Neuronal stem cell (in vitro differentiated cells): ENCODE measurements at regions not wholly inside any gene's neighbourhood (a gene's known extent, or its start where the extent isn't known, plus 50 kb on each side); places are given as distances from the start of the nearest gene placed in this dataset.

Experiments
- DNase-seq: peaks from one replicate; pipeline ENCODE4 v3.0.0-alpha.2; 2013; ENCODE audit warnings: low spot score
- H2AFZ ChIP-seq: one replicate; pipeline ENCODE4 v1.6.1; 2013; ENCODE audit warnings: mild to moderate bottlenecking, low read length, inconsistent platforms
- H2AK5ac ChIP-seq: 2 replicates; pipeline ENCODE4 v1.6.1; 2013; ENCODE audit warnings: low read depth, mild to moderate bottlenecking, inconsistent platforms, low read length, moderate library complexity, mixed read lengths
- H2BK120ac ChIP-seq: 2 replicates; pipeline ENCODE4 v1.6.1; 2013; ENCODE audit warnings: low read depth, mild to moderate bottlenecking, inconsistent platforms, low read length, moderate library complexity, mixed read lengths
- H2BK12ac ChIP-seq: one replicate; pipeline ENCODE4 v1.6.1; 2013; ENCODE audit warnings: low read length, inconsistent platforms
- H2BK15ac ChIP-seq: 2 replicates; pipeline ENCODE4 v1.6.1; 2013; ENCODE audit warnings: mild to moderate bottlenecking, low read length, inconsistent platforms, mixed read lengths
- H2BK5ac ChIP-seq: one replicate; pipeline ENCODE4 v1.6.1; 2013; ENCODE audit warnings: inconsistent platforms, mild to moderate bottlenecking, low read length, moderate library complexity
- H3K14ac ChIP-seq: one replicate; pipeline ENCODE4 v1.6.1; 2013; ENCODE audit warnings: low read length, inconsistent platforms
- H3K18ac ChIP-seq: 2 replicates; pipeline ENCODE4 v1.6.1; 2013; ENCODE audit warnings: low read length, inconsistent platforms
- H3K23ac ChIP-seq: 2 replicates; pipeline ENCODE4 v1.6.1; 2013; ENCODE audit warnings: low read depth, mild to moderate bottlenecking, mixed read lengths, low read length, inconsistent platforms; ENCODE audit not compliant: poor library complexity
- H3K27ac ChIP-seq: replicated peaks from 3 replicates; pipeline ENCODE4 v1.5.1; 2013; ENCODE audit warnings: low read length, inconsistent platforms
- H3K27me3 ChIP-seq, 3 experiments: 2 replicates each; pipeline ENCODE4 v1.6.1; 2013; ENCODE audit warnings: low read length in 3 of 3, mild to moderate bottlenecking in 2 of 3, inconsistent platforms in 1 of 3, low read depth in 1 of 3, mixed read lengths in 1 of 3, moderate library complexity in 1 of 3; ENCODE audit not compliant: control insufficient read depth in 3 of 3, insufficient read depth in 3 of 3
- H3K36me3 ChIP-seq, 2 donors: replicated peaks in 1 of 2; 2 replicates each; pipeline ENCODE4 v1.6.1; 2013; ENCODE audit warnings: low read length in 2 of 2; ENCODE audit not compliant: control insufficient read depth in 2 of 2, insufficient read depth in 2 of 2
- H3K4ac ChIP-seq: 2 replicates; pipeline ENCODE4 v1.6.1; 2013; ENCODE audit warnings: inconsistent platforms, mild to moderate bottlenecking, low read length, moderate library complexity
- H3K4me1 ChIP-seq, 2 donors: 1 replicate in 1 of 2; 2 replicates in 1 of 2; pipeline ENCODE4 v1.6.1; 2013; ENCODE audit warnings: low read length in 2 of 2, low read depth in 1 of 2; ENCODE audit not compliant: control insufficient read depth in 2 of 2, insufficient read depth in 1 of 2
- H3K4me2 ChIP-seq: one replicate; pipeline ENCODE4 v1.6.1; 2013; ENCODE audit warnings: mild to moderate bottlenecking, low read length, inconsistent platforms; ENCODE audit not compliant: insufficient read depth, poor library complexity, severe bottlenecking
- H3K4me3 ChIP-seq, 2 donors: 2 replicates each; pipeline ENCODE4 v1.5.1; 2013; ENCODE audit warnings: low read length in 2 of 2, mild to moderate bottlenecking in 2 of 2, inconsistent platforms in 1 of 2, moderate library complexity in 1 of 2
- H3K79me1 ChIP-seq: one replicate; pipeline ENCODE4 v1.6.1; 2013; ENCODE audit warnings: low read depth, mild to moderate bottlenecking, inconsistent platforms, low read length, moderate library complexity
- H3K9ac ChIP-seq: one replicate; pipeline ENCODE4 v1.6.1; 2013; ENCODE audit warnings: mild to moderate bottlenecking, low read depth, low read length, inconsistent platforms; ENCODE audit not compliant: poor library complexity
- H3K9me3 ChIP-seq, 2 donors: replicated peaks in 1 of 2; 2 replicates each; pipeline versions ENCODE3 to v1.6.1; 2013; ENCODE audit warnings: low read length in 2 of 2, mild to moderate bottlenecking in 2 of 2, inconsistent platforms in 1 of 2, low read depth in 1 of 2, mixed read lengths in 1 of 2, moderate library complexity in 1 of 2; ENCODE audit not compliant: control insufficient read depth in 2 of 2, insufficient read depth in 1 of 2
- H4K8ac ChIP-seq: one replicate; pipeline ENCODE4 v1.6.1; 2013; ENCODE audit warnings: low read depth, mild to moderate bottlenecking, inconsistent platforms, low read length, moderate library complexity
- H4K91ac ChIP-seq: one replicate; pipeline ENCODE4 v1.6.1; 2013; ENCODE audit warnings: low read length, low read depth, mild to moderate bottlenecking, inconsistent platforms; ENCODE audit not compliant: poor library complexity
- WGBS, 2 donors: extraction: QIAGEN DNeasy Blood & Tissue Kit; methylation state at CpG; one replicate each; pipeline ENCODE4 v1.1.7; 2013; ENCODE audit warnings: missing lambda C conversion rate in 2 of 2, mixed read lengths in 1 of 2; ENCODE audit not compliant: insufficient read length in 2 of 2, insufficient replicate concordance in 1 of 2; ENCODE audit errors: extremely low coverage in 2 of 2; 5-methylcytosine and 5-hydroxymethylcytosine counted together

GRCh38 chr2:183214680-183215079, 90.4 kb downstream of the NUP35 start:
- peaks cover 0 to 4% of the 10 kb centered on the region in 2 donors for H3K9me3 ChIP-seq
- no peaks in the 10 kb centered on the region for H3K79me1 ChIP-seq
- no peak overlapping the region for H2BK12ac ChIP-seq
- no peak overlapping the region for H2AFZ ChIP-seq
- H3K27ac ChIP-seq = no peak overlapping the region
- H3K18ac ChIP-seq = no peak overlapping the region
- no peak overlapping the region for H3K9ac ChIP-seq
- H3K36me3 ChIP-seq = no peaks in the 10 kb centered on the region
- no peaks in the 10 kb centered on the region for H3K27me3 ChIP-seq
- no peak overlapping the region for H2BK120ac ChIP-seq
- WGBS, 2 donors = no CpG with 5 or more reads among the region's 2 CpGs
- no peak overlapping the region for H2BK15ac ChIP-seq
- no peak overlapping the region for H3K4me3 ChIP-seq
- no peak overlapping the region for H3K14ac ChIP-seq
- H3K4me2 ChIP-seq = no peak overlapping the region
- no peak overlapping the region for H3K23ac ChIP-seq
- H3K4me1 ChIP-seq = no peaks in the 10 kb centered on the region
- H2BK5ac ChIP-seq = no peak overlapping the region
- no peak overlapping the region for H3K4ac ChIP-seq
- no peak overlapping the region for H4K8ac ChIP-seq
- H4K91ac ChIP-seq = no peak overlapping the region
- DNase-seq = no peak
- H2AK5ac ChIP-seq = no peak overlapping the region

- DNase-seq = no peak
- H3K18ac ChIP-seq = no peak overlapping the region
- no CpG with 5 or more reads among the region's 1 CpG for WGBS, 2 donors
- no peak overlapping the region for H3K23ac ChIP-seq
- no peak overlapping the region for H3K4me2 ChIP-seq
- no peak overlapping the region for H4K91ac ChIP-seq
- no peak overlapping the region for H2BK12ac ChIP-seq
- no peak overlapping the region for H3K9ac ChIP-seq
- no peak overlapping the region for H2AK5ac ChIP-seq
- H3K4me1 ChIP-seq = no peaks in the 10 kb centered on the region
- no peak overlapping the region for H3K14ac ChIP-seq
- no peak overlapping the region for H3K27ac ChIP-seq
- H3K4me3 ChIP-seq = no peak overlapping the region
- no peak overlapping the region for H2AFZ ChIP-seq
- no peak overlapping the region for H2BK5ac ChIP-seq
- H3K27me3 ChIP-seq = no peaks in the 10 kb centered on the region
- H3K4ac ChIP-seq = no peak overlapping the region
- H3K79me1 ChIP-seq = no peaks in the 10 kb centered on the region
- H3K36me3 ChIP-seq = no peaks in the 10 kb centered on the region
- no peak overlapping the region for H2BK15ac ChIP-seq
- no peaks in the 10 kb centered on the region for H3K9me3 ChIP-seq
- no peak overlapping the region for H2BK120ac ChIP-seq
- H4K8ac ChIP-seq = no peak overlapping the region
Measured at GRCh38 chr2:183215917-183216316, 91.7 kb downstream of the NUP35 start.

GRCh38 chr2:183219888-183220287, 95.6 kb downstream of the NUP35 start:
- Histone ChIP-seq H4K8ac (no peak overlapping the region), H3K27ac (no peak overlapping the region), H2BK12ac (no peak overlapping the region), H3K79me1 (no peaks in the 10 kb centered on the region), H3K18ac (no peak overlapping the region), H3K9me3 (no peaks in the 10 kb centered on the region), H2BK120ac (no peak overlapping the region), H3K4me3 (no peak overlapping the region), H3K36me3 (no peaks in the 10 kb centered on the region), H3K4ac (no peak overlapping the region), H3K4me2 (no peak overlapping the region), H3K23ac (no peak overlapping the region), H3K27me3 (no peaks in the 10 kb centered on the region), H4K91ac (no peak overlapping the region), H3K14ac (no peak overlapping the region), H3K4me1 (no peaks in the 10 kb centered on the region), H2AFZ (no peak overlapping the region), H3K9ac (no peak overlapping the region), H2AK5ac (no peak overlapping the region), H2BK5ac (no peak overlapping the region), H2BK15ac (no peak overlapping the region)
- WGBS, 2 donors = no CpG with 5 or more reads among the region's 3 CpGs
- DNase-seq = no peak

- H3K4ac ChIP-seq = no peak overlapping the region
- no peak overlapping the region for H4K91ac ChIP-seq
- no peaks in the 10 kb centered on the region for H3K9me3 ChIP-seq
- no peak overlapping the region for H2AK5ac ChIP-seq
- no peak overlapping the region for H3K27ac ChIP-seq
- no peak overlapping the region for H2BK120ac ChIP-seq
- H3K9ac ChIP-seq = no peak overlapping the region
- no peak overlapping the region for H3K18ac ChIP-seq
- no peaks in the 10 kb centered on the region for H3K4me1 ChIP-seq
- no peak for DNase-seq
- H3K4me3 ChIP-seq = no peak overlapping the region
- no peaks in the 10 kb centered on the region for H3K79me1 ChIP-seq
- no peak overlapping the region for H2AFZ ChIP-seq
- H2BK5ac ChIP-seq = no peak overlapping the region
- H3K23ac ChIP-seq = no peak overlapping the region
- no peaks in the 10 kb centered on the region for H3K27me3 ChIP-seq
- no peak overlapping the region for H2BK12ac ChIP-seq
- no peaks in the 10 kb centered on the region for H3K36me3 ChIP-seq
- H2BK15ac ChIP-seq = no peak overlapping the region
- WGBS, 2 donors = no CpG with 5 or more reads among the region's 5 CpGs
- no peak overlapping the region for H3K14ac ChIP-seq
- H3K4me2 ChIP-seq = no peak overlapping the region
- H4K8ac ChIP-seq = no peak overlapping the region
Measured at GRCh38 chr2:183222751-183223150, 98.5 kb downstream of the NUP35 start.
